Stimulated activated CD4-positive, alpha-beta T cell treated with anti-CD3 and anti-CD28 coated beads, TNF-alpha, amount 100 ng/mL, for 24 hours (primary cell): ENCODE measurements at regions not wholly inside any gene's neighbourhood (a gene's known extent, or its start where the extent isn't known, plus 50 kb on each side); places are given as distances from the start of the nearest gene placed in this dataset.
"Not testable (repeated sequence)": the region's sequence is repeated elsewhere in the genome, so short reads cannot be mapped to it uniquely, and the experiment has no call there.

Experiments
- DNase-seq, 3 experiments: peaks; one replicate each; pipeline ENCODE4 v3.0.0-alpha.2; 2020; ENCODE audit warnings: low read depth in 3 of 3

GRCh38 chr6:8180327-8181159, 78.2 kb upstream of the EEF1E1 start:
- no peak for DNase-seq

GRCh38 chr6:8177721-8178120, 75.4 kb upstream of the EEF1E1 start:
- no peak for DNase-seq

- DNase-seq: no peak
Measured at GRCh38 chr6:8175046-8175777, 72.9 kb upstream of the EEF1E1 start.

- DNase-seq: no peak
Measured at GRCh38 chr6:8174571-8174970, 72.2 kb upstream of the EEF1E1 start.

- no peak for DNase-seq
Measured at GRCh38 chr6:8172530-8172929, 70.2 kb upstream of the EEF1E1 start.

- no peak for DNase-seq
Measured at GRCh38 chr6:8170754-8171153, 68.4 kb upstream of the EEF1E1 start.

- no peak for DNase-seq
Measured at GRCh38 chr6:8170245-8170644, 67.9 kb upstream of the EEF1E1 start.

- DNase-seq: no peak
Measured at GRCh38 chr6:8166156-8166555, 63.8 kb upstream of the EEF1E1 start.

GRCh38 chr6:8165008-8165407, 62.7 kb upstream of the EEF1E1 start:
- DNase-seq: not testable (repeated sequence)

- not testable (repeated sequence) for DNase-seq
Measured at GRCh38 chr6:8164281-8164680, 61.9 kb upstream of the EEF1E1 start.

- DNase-seq: no peak
Measured at GRCh38 chr6:8159966-8160365, 57.6 kb upstream of the EEF1E1 start.

GRCh38 chr6:8157839-8158238, 55.5 kb upstream of the EEF1E1 start:
- no peak for DNase-seq

GRCh38 chr6:8155259-8156012, 53.1 kb upstream of the EEF1E1 start:
- no peak for DNase-seq
